Naive B cell (primary cell): ENCODE measurements at regions not wholly inside any gene's neighbourhood (a gene's known extent, or its start where the extent isn't known, plus 50 kb on each side); places are given as distances from the start of the nearest gene placed in this dataset.

Experiments used
- ATAC-seq, 2 donors: fragments of 150-1000 bp; cut with Tn5 transposase; 2 replicates each; pipeline ENCODE4 v1.10.0; 2021; ENCODE audit warnings: low read depth in 2 of 2, mild to moderate bottlenecking in 2 of 2, moderate library complexity in 2 of 2
- DNase-seq: peaks from one replicate; pipeline ENCODE4 v3.0.0; 2022
- H3K27ac Mint-ChIP-seq, 6 donors: one replicate each; pipeline ENCODE4 v1.8.0; 2020 to 2022; ENCODE audit warnings: mild to moderate bottlenecking in 6 of 6, mixed read lengths in 6 of 6, moderate library complexity in 5 of 6, inconsistent platforms in 2 of 6
- H3K27me3 Mint-ChIP-seq, 3 donors: one replicate each; pipeline ENCODE4 v1.8.0; 2021 to 2022; ENCODE audit warnings: mixed read lengths in 3 of 3, mild to moderate bottlenecking in 1 of 3
- H3K36me3 Mint-ChIP-seq, 2 donors: one replicate each; pipeline ENCODE4 v1.8.0; 2020 to 2022; ENCODE audit warnings: mixed read lengths in 2 of 2, inconsistent platforms in 1 of 2, mild to moderate bottlenecking in 1 of 2
- H3K4me1 Mint-ChIP-seq, 3 donors: one replicate each; pipeline ENCODE4 v1.8.0; 2020 to 2022; ENCODE audit warnings: mixed read lengths in 3 of 3, inconsistent platforms in 1 of 3, mild to moderate bottlenecking in 1 of 3, moderate library complexity in 1 of 3
- H3K4me3 Mint-ChIP-seq, 8 donors: one replicate each; pipeline ENCODE4 v1.8.0; 2020 to 2022; ENCODE audit warnings: mild to moderate bottlenecking in 8 of 8, mixed read lengths in 8 of 8, moderate library complexity in 8 of 8, inconsistent platforms in 2 of 8
- H3K9me3 Mint-ChIP-seq, 7 donors: one replicate each; pipeline ENCODE4 v1.8.0; 2020 to 2022; ENCODE audit warnings: mixed read lengths in 7 of 7, mild to moderate bottlenecking in 5 of 7, inconsistent platforms in 2 of 7, moderate library complexity in 1 of 7

- Mint-ChIP-seq H3K4me3 (no peak overlapping the region), H3K27ac (no peak overlapping the region), H3K27me3 (peaks cover 0 to 6% (median 4%) of the 10 kb centered on the region in 3 donors), H3K9me3 (no peaks in the 10 kb centered on the region), H3K36me3 (no peaks in the 10 kb centered on the region), H3K4me1 (no peaks in the 10 kb centered on the region)
- DNase-seq (no peak), ATAC-seq (no peak)
These were observed 528.9 kb downstream of the MAFB start for GRCh38 chr20:40160097-40160550.

- peaks cover 0 to 6% (median 4%) of the 10 kb centered on the region in 3 donors for H3K27me3 Mint-ChIP-seq
- no peaks in the 10 kb centered on the region for H3K9me3 Mint-ChIP-seq
- no peak overlapping the region for H3K27ac Mint-ChIP-seq
- H3K4me3 Mint-ChIP-seq: no peak overlapping the region
- no peak for ATAC-seq
- no peak for DNase-seq
- no peaks in the 10 kb centered on the region for H3K4me1 Mint-ChIP-seq
- H3K36me3 Mint-ChIP-seq: no peaks in the 10 kb centered on the region
These were observed 529.8 kb downstream of the MAFB start for GRCh38 chr20:40159276-40159675.

- Mint-ChIP-seq H3K27ac (no peak overlapping the region), H3K36me3 (no peaks in the 10 kb centered on the region), H3K9me3 (peaks cover 0 to 7% (median 0%) of the 10 kb centered on the region in 7 donors), H3K4me1 (no peaks in the 10 kb centered on the region), H3K27me3 (peaks cover 0 to 8% (median 7%) of the 10 kb centered on the region in 3 donors), H3K4me3 (no peak overlapping the region)
- DNase-seq: no peak
- ATAC-seq: no peak
These were observed 532.3 kb downstream of the MAFB start for GRCh38 chr20:40156600-40157317.

- no peak for ATAC-seq
- H3K4me1 Mint-ChIP-seq: no peaks in the 10 kb centered on the region
- DNase-seq: no peak
- peaks cover 0 to 7% (median 0%) of the 10 kb centered on the region in 7 donors for H3K9me3 Mint-ChIP-seq
- no peak overlapping the region for H3K4me3 Mint-ChIP-seq
- no peaks in the 10 kb centered on the region for H3K36me3 Mint-ChIP-seq
- H3K27ac Mint-ChIP-seq: no peak overlapping the region
- H3K27me3 Mint-ChIP-seq: peaks cover 0 to 8% (median 7%) of the 10 kb centered on the region in 3 donors
These were observed 534.5 kb downstream of the MAFB start for GRCh38 chr20:40154514-40154913.

- DNase-seq (no peak), ATAC-seq (no peak)
- Mint-ChIP-seq H3K9me3 (peaks cover 0 to 13% (median 2%) of the 10 kb centered on the region in 7 donors), H3K36me3 (no peaks in the 10 kb centered on the region), H3K4me3 (no peak overlapping the region), H3K27me3 (peaks cover 8 to 21% (median 13%) of the 10 kb centered on the region in 3 donors), H3K27ac (no peak overlapping the region), H3K4me1 (no peaks in the 10 kb centered on the region)
These were observed 540.1 kb downstream of the MAFB start for GRCh38 chr20:40148886-40149285.

GRCh38 chr20:40146071-40146470 is 543.0 kb downstream of the MAFB start:
- no peak overlapping the region for H3K27ac Mint-ChIP-seq
- DNase-seq: no peak
- H3K27me3 Mint-ChIP-seq: peaks cover 12 to 17% (median 16%) of the 10 kb centered on the region in 3 donors

GRCh38 chr20:40144581-40144980 is 544.5 kb downstream of the MAFB start:
- H3K27me3 Mint-ChIP-seq: peaks cover 12 to 27% (median 14%) of the 10 kb centered on the region in 3 donors
- H3K4me3 Mint-ChIP-seq: no peak overlapping the region
- no peak overlapping the region for H3K27ac Mint-ChIP-seq
- no peaks in the 10 kb centered on the region for H3K4me1 Mint-ChIP-seq
- H3K9me3 Mint-ChIP-seq: peaks cover 0 to 7% (median 0%) of the 10 kb centered on the region in 7 donors
- DNase-seq: no peak
- no peaks in the 10 kb centered on the region for H3K36me3 Mint-ChIP-seq
- no peak for ATAC-seq

More at GRCh38 chr20:40146071-40146470, 543.0 kb downstream of the MAFB start:
- no peaks in the 10 kb centered on the region for H3K36me3 Mint-ChIP-seq
- H3K4me3 Mint-ChIP-seq: no peak overlapping the region
- ATAC-seq: no peak
- no peaks in the 10 kb centered on the region for H3K4me1 Mint-ChIP-seq
- H3K9me3 Mint-ChIP-seq: peaks cover 0 to 7% (median 0%) of the 10 kb centered on the region in 7 donors

- no peak for ATAC-seq
- no peaks in the 10 kb centered on the region for H3K27me3 Mint-ChIP-seq
- H3K4me3 Mint-ChIP-seq: no peak overlapping the region
- H3K36me3 Mint-ChIP-seq: no peaks in the 10 kb centered on the region
- peaks cover 0 to 12% (median 4%) of the 10 kb centered on the region in 7 donors for H3K9me3 Mint-ChIP-seq
- no peak for DNase-seq
- no peak overlapping the region for H3K27ac Mint-ChIP-seq
- H3K4me1 Mint-ChIP-seq: no peaks in the 10 kb centered on the region
These were observed 554.9 kb downstream of the MAFB start for GRCh38 chr20:40134176-40134575.

GRCh38 chr20:40120827-40121226 is 568.2 kb downstream of the MAFB start:
- Mint-ChIP-seq H3K4me1 (no peaks in the 10 kb centered on the region), H3K4me3 (no peak overlapping the region), H3K27ac (no peak overlapping the region), H3K36me3 (no peaks in the 10 kb centered on the region), H3K27me3 (peaks cover 0 to 14% (median 8%) of the 10 kb centered on the region in 3 donors), H3K9me3 (peaks cover 0 to 8% (median 2%) of the 10 kb centered on the region in 7 donors)
- ATAC-seq (no peak), DNase-seq (no peak)

- H3K27ac Mint-ChIP-seq: no peak overlapping the region
- H3K9me3 Mint-ChIP-seq: peaks cover 0 to 2% (median 0%) of the 10 kb centered on the region in 7 donors
- no peak for ATAC-seq
- H3K27me3 Mint-ChIP-seq: peaks cover 0 to 13% (median 0%) of the 10 kb centered on the region in 3 donors
- no peaks in the 10 kb centered on the region for H3K4me1 Mint-ChIP-seq
- no peak for DNase-seq
- H3K36me3 Mint-ChIP-seq: no peaks in the 10 kb centered on the region
- no peak overlapping the region for H3K4me3 Mint-ChIP-seq
These were observed 577.8 kb downstream of the MAFB start for GRCh38 chr20:40111282-40111681.

GRCh38 chr20:40110311-40110831 is 578.7 kb downstream of the MAFB start:
- Mint-ChIP-seq H3K27ac (no peak overlapping the region), H3K9me3 (peaks cover 0 to 2% (median 0%) of the 10 kb centered on the region in 7 donors), H3K27me3 (peaks cover 0 to 13% (median 0%) of the 10 kb centered on the region in 3 donors), H3K4me1 (no peaks in the 10 kb centered on the region), H3K4me3 (no peak overlapping the region), H3K36me3 (no peaks in the 10 kb centered on the region)
- DNase-seq (no peak), ATAC-seq (no peak)

GRCh38 chr20:40109136-40109535 is 579.9 kb downstream of the MAFB start:
- no peak for ATAC-seq
- Mint-ChIP-seq H3K4me3 (no peak overlapping the region), H3K9me3 (peaks cover 0 to 2% (median 0%) of the 10 kb centered on the region in 7 donors), H3K36me3 (no peaks in the 10 kb centered on the region), H3K4me1 (no peaks in the 10 kb centered on the region), H3K27ac (no peak overlapping the region), H3K27me3 (peaks cover 0 to 16% (median 0%) of the 10 kb centered on the region in 3 donors)
- no peak for DNase-seq

GRCh38 chr20:40108321-40108720 is 580.7 kb downstream of the MAFB start:
- ATAC-seq: no peak

GRCh38 chr20:40104959-40105358 is 584.1 kb downstream of the MAFB start:
- no peak for ATAC-seq
- Mint-ChIP-seq H3K36me3 (no peaks in the 10 kb centered on the region), H3K4me3 (no peak overlapping the region), H3K27ac (no peak overlapping the region), H3K27me3 (peaks cover 5% of the 10 kb centered on the region in 3 donors), H3K4me1 (no peaks in the 10 kb centered on the region), H3K9me3 (peaks cover 0 to 2% (median 0%) of the 10 kb centered on the region in 7 donors)
- DNase-seq: no peak

More at GRCh38 chr20:40108321-40108720, 580.7 kb downstream of the MAFB start:
- Mint-ChIP-seq H3K9me3 (peaks cover 0 to 2% (median 0%) of the 10 kb centered on the region in 7 donors), H3K4me1 (no peaks in the 10 kb centered on the region), H3K27me3 (peaks cover 0 to 10% (median 0%) of the 10 kb centered on the region in 3 donors), H3K36me3 (no peaks in the 10 kb centered on the region), H3K4me3 (no peak overlapping the region), H3K27ac (no peak overlapping the region)
- no peak for DNase-seq
